ENCODE measurements at regions not wholly inside any gene's neighbourhood (a gene's known extent, or its start where the extent isn't known, plus 50 kb on each side); places are given as distances from the start of the nearest gene placed in this dataset.

- Histone ChIP-seq H3K4me3 (no peak overlapping the region), H3K27ac (no peak overlapping the region)
Observed at GRCh38 chr11:26062660-26063059, 269.3 kb upstream of the ANO3 start.

- H3K27ac ChIP-seq, result no peak overlapping the region
- no peak overlapping the region for H3K4me3 ChIP-seq
Observed at GRCh38 chr11:26063915-26064314, 268.0 kb upstream of the ANO3 start.

- no peak overlapping the region for H3K4me3 ChIP-seq
- no peak overlapping the region for H3K27ac ChIP-seq
Observed at GRCh38 chr11:26065944-26066343, 266.0 kb upstream of the ANO3 start.

DNA sequence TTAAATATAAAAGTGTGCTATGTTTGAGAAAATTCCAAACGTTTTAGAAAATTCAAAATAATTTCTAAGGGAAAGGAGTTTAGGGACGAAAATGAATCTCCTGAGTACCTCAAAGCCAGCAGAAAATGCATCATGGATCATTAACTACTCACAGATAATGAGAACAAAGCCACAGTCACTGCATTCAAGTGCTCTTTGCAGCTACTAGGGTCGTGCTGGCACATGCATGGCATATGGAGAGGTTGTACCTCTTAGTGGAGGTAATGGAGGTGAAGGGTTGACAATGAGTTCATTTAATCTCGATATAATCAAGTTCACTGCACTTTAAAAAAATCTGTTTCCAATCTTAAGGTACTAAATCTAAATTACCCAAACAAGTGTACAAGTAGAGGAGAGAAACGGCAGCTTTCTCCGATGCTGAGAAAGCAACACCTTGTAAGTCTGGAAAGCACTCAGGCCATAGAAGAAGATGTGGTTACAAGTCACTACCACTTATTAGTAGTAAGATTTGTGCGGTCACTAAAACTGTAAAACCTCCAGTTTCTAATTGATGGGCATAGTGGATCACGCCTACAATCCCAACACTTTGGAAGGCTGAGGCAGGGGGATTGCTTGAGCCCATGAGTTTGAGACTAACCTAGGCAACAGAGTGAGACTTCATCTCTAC, 261.1 kb upstream of the ANO3 start:
- H3K27ac ChIP-seq, result no peak overlapping the region
- no peak overlapping the region for H3K4me3 ChIP-seq

GRCh38 chr11:26072614-26073153, 259.2 kb upstream of the ANO3 start:
- H3K27ac ChIP-seq, result no peak overlapping the region

DNA sequence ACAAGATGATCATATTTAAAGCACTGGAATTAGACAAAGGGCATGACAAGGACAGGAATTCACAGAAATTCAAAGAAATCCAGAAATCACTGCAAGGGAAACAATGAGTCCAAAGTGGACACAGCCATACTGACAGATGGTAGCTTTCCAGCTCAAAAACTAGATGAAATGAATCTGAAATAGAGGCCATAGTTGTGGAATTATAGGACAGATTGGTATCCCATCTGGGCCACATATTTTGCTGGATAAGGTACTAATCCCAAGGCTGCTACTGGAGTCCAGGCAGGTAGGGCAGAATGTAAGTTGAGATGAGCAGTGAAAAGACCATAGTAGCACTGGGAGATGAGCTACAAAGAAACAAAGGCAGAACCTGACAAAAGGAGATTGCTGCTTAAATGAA, 258.3 kb upstream of the ANO3 start:
- Histone ChIP-seq H3K4me3 (no peak overlapping the region), H3K27ac (no peak overlapping the region)

More at GRCh38 chr11:26072614-26073153, 259.2 kb upstream of the ANO3 start:
- no peak overlapping the region for H3K4me3 ChIP-seq

DNA sequence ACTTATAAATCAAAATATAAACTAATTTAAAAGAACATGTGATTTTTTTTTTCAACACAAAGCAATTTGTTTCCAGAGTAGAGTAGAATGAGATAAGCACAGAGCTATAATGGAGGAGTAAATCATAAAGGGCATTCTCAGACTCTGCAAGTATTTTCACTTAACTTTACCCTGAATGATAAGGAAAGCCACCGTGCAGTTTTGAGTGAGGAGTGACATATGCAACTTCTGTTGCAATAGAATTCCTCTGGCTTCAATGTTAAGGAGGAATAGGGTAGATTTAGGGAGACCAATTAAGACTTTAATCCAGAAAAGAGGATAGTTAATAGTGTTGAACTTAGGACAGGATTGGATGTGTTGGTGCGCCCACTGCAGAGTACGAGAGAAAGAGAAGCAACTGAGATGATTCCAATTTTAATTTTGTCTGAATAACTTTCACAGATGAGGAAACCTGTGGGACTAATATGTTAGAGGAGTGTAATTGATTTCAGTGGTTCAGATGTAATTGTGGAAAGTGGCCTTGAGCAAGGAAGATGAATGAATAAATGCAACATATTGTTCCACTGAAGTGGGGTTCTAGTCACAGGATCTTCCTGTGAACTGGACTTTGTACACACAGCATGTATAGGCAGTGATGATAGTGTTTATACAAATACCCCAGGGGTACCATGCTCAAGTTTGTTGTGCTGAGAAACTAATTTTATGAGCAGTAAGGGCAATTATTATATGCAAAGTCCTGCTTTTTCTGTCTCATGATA, 255.5 kb upstream of the ANO3 start:
- Histone ChIP-seq H3K27ac (no peak overlapping the region), H3K4me3 (no peak overlapping the region)

DNA sequence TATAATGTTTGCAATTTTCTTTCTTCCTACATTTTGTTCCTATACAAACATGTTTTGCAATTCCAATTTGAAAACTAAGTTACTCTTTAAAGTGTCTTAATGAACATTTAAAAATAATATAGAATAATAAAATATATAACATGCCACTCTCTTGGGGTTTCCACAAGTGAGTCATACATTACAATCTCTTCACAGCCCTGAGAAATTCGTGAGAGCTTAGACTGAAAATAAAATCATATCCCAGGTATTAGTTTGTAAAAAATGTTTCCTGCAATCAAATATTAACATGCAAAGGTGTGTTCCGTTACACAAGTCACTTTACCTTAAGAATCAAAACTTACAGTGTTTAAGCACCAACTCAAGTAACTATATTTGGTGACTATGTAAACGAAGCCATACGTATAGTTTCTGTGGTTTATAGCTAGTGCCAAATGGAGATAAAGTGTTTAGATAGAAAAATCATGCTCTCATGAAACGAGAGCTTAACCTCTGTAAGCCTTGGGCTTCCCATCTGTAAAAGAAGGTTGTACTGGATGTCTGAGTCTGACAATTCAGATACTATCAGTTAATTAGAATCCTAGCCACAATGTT, 253.6 kb upstream of the ANO3 start:
- Histone ChIP-seq H3K27ac (no peak overlapping the region), H3K4me3 (no peak overlapping the region)

DNA sequence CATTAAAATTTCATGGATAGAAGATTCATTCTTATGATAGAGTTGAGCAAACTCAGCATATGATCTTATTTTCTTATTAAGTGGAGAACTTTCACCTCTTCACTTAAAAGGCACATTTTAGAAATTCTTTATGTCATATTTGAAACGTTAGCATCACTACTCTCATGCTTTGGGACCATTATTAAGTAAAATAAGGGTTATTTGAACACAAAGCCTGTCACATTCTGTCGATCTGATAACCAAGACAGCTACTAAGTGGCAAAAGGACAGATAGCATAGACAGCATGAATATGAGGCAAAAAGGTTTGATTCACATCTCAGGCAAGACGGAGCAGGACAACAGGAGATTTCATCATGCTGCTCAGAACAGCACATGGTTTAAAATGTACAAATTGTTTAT, 247.6 kb upstream of the ANO3 start:
- H3K4me3 ChIP-seq, result no peak overlapping the region
- H3K27ac ChIP-seq, result no peak overlapping the region

- H3K4me3 ChIP-seq, result no peak overlapping the region
Observed at GRCh38 chr11:26086028-26086427, 245.9 kb upstream of the ANO3 start.

DNA sequence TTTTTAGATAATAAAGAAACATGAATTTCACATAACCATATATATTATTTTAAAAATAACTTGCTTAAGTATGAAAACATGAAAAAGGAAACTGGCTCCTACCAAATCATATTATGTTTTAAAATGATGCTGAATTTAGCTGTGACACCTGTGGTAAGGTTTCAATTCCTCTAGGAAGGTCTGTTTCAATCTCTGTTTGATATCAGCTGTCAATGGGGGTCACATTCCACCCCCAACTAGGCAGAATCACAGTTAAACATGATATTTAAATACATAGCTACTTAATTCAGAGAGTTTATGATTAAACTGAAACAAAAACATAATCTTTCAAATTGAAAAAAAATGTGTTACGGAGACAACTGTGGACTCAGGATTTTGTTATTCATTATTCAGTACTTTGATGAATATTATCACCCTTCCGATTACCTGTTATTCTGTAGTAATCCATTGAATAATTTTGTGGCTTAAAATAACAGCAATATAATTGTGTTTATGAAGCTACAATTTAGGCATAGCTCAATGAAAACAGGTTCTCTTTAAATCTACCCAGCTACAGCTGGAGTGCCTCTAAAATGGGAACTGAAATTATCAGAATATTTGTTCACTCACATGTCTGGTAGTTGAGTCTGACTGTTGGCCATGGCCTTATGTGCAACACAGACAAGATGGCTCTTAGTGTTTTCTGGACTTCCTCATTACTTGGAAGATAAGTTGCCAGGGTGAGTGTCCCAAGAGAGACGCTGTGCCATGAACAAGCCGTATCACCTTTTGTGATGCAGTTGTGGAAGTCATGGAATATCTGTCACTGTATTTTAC, 244.6 kb upstream of the ANO3 start:
- Histone ChIP-seq H3K27ac (no peak overlapping the region), H3K4me3 (no peak overlapping the region)

More at GRCh38 chr11:26086028-26086427, 245.9 kb upstream of the ANO3 start:
- H3K27ac ChIP-seq, result no peak overlapping the region

GRCh38 chr11:26088391-26088790, 243.5 kb upstream of the ANO3 start:
- Histone ChIP-seq H3K4me3 (no peak overlapping the region), H3K27ac (no peak overlapping the region)

- Histone ChIP-seq H3K4me3 (no peak overlapping the region), H3K27ac (no peak overlapping the region)
Observed at GRCh38 chr11:26090651-26091050, 241.3 kb upstream of the ANO3 start.

GRCh38 chr11:26093206-26093605, 238.7 kb upstream of the ANO3 start:
- no peak overlapping the region for H3K4me3 ChIP-seq
- no peak overlapping the region for H3K27ac ChIP-seq

- H3K27ac ChIP-seq, result no peak overlapping the region
- H3K4me3 ChIP-seq, result no peak overlapping the region
Observed at GRCh38 chr11:26095340-26095739, 236.6 kb upstream of the ANO3 start.

DNA sequence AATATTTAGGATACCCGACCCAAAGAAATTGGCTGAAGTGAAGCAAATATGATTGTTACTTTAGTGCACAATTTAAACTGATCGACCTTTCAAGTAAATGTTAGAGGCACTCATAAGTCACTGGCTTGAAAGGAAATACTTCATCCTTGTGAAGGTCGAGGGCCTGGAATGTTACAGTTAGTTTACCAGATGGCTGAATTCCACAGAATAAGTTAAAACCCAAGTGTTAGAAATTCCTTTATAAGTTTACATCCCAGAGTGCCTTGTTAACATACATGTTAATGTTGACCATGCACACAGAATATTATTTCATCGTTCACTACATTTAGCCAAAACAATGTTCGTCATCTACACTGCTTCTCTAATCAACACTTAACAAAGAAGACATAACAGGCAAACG, 235.5 kb upstream of the ANO3 start:
- no peak overlapping the region for H3K27ac ChIP-seq
- no peak overlapping the region for H3K4me3 ChIP-seq

GRCh38 chr11:26102325-26102724, 229.6 kb upstream of the ANO3 start:
- H3K27ac ChIP-seq, result no peak overlapping the region
- H3K4me3 ChIP-seq, result no peak overlapping the region

DNA sequence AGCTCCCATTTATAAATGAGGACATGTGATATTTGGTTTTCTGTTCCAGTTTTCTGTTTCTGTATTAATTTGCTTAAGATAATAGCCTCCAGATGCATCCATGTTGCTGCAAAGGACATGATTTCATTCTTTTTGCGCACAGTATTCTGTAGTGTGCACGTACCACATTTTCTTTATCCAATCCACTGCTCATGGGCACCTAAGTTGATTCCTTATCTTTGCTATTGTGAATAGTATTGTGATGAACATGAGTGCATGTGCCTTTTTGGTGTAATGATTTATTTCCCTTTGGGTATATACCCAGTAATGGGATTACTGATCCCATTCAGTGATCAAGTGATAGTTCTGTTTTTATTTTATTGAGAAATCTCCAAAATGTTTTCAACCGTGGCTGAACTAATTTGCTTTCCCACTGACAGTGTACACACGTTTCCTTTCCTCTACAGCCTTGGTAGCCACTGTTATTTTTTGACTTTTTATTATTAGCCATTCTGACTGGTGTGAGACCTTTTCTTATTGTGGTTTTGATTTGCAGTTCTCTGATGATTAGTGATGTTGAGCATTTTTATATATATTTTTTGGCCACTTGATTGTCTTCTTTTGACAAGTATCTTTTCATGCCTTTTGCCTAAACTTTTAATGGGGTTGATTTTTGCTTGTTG, 226.0 kb upstream of the ANO3 start:
- no peak overlapping the region for H3K27ac ChIP-seq
- no peak overlapping the region for H3K4me3 ChIP-seq

GRCh38 chr11:26106726-26107125, 225.2 kb upstream of the ANO3 start:
- no peak overlapping the region for H3K4me3 ChIP-seq
- H3K27ac ChIP-seq, result no peak overlapping the region
